Stimulated activated CD8-positive, alpha-beta memory T cell treated with anti-CD3 and anti-CD28 coated beads, Interleukin-2, amount 100 ng/mL, for 48 hours (primary cell): ENCODE measurements at regions not wholly inside any gene's neighbourhood (a gene's known extent, or its start where the extent isn't known, plus 50 kb on each side); places are given as distances from the start of the nearest gene placed in this dataset.

Experiments
- DNase-seq, 2 donors: peaks; one replicate each; pipeline ENCODE4 v3.0.0-alpha.2; 2020; ENCODE audit warnings: low read depth in 2 of 2

DNA sequence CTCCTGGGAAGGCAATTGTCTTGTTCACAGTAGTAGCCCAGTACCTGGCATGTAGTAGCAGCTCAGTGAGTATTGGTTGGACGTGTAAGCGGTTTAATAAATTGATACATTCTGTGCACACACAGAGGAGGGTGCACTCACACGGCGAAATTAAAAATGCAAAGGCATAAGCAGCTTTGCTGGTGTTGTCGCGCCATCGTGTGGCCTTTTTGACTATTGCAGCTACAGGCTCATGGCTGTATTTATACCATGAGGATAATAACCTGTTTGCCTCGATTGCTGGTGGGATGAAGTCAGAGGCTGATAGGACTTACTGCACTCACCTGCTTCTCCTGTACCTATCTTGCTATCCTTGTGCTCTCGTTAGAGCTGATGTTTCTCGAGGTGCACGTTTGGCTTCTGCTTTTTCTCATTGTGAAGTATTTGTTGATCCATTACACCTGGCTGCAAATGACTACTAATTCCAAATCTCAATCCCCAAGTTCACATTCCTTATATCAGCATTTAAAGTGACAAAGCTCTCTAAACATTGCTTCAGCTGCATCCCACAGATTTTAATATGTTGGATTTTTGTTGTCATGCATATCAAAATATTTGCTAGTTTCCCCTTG is 61.5 kb downstream of the TBXT start:
- peak; percentile 43 to 69 for DNase-seq

DNA sequence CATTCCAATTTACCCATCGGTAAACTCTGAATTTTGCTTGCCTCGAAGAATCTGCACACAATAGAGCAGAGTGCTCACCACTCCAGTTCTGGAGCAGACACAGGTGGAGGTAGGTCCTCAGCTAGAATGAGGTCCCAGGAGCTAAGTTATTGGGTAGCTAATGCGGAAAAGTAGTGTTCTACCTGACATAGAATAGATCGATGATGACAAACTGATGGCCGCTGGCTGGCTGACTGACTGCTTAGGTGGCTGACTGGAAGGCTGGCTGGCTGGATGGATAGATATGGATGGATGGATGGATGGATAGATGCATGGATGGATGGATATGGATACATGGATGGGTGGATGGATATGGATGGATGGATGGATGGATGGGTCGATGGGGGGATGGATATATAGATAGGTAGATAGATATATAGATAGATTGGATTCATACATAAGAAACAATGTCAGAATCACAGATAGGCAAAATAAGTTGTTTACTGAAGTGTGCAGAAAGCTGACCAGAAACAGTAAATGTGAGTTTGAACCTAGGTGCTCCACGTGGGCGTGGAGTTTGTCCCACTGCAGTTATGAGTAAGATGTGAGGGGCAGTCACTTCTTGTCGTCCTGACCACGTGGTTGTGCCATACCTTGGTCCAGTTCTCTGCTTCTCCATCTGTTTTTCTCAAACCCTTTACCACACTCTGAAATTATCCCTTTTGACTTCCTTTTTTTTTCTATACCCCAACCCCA is 62.1 kb downstream of the TBXT start:
- DNase-seq, result no peak

DNA sequence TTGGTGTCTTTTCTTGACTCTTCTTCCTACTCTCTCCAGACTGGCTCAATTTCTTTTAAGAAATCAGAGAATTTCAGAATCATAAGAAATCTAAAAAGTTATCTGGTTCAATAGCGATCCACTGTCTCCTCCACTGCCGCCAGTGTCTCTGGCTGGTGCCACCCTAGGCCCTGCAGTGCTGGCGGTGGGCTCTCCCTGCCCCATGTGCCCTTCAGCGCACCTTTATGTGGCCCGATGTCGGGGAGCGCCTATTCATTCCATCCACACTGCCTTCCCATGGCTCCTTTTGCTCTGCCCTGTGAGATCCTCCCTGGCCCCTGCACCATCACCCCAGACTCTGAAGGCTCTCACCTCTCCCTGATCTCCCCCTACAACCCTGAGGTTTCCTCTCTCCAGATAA is 62.8 kb downstream of the TBXT start:
- DNase-seq, result no peak

DNA sequence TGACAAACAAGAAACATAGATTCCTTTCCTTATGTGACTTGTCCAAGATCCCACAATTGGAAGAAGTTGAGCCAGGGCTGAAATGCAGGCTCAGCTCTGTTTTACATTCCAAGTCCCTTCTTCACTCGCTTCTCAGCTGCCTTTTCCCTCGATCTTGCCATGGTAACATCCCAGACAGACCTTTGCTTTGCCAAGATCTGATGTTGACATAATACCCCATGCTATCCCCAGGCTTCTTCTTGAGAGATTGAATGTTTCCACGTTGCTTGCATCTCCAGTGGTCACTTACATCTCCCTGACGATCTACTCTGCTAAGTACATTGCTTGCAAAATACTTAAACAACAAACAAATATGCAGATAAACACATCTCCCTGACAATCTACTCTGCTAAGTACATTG is 63.5 kb downstream of the TBXT start:
- DNase-seq, result no peak

GRCh38 chr6:166101819-166102419 is 65.7 kb downstream of the TBXT start:
- no peak for DNase-seq

GRCh38 chr6:166097914-166098522 is 69.6 kb downstream of the TBXT start:
- peak; percentile 44 to 61 for DNase-seq

DNA sequence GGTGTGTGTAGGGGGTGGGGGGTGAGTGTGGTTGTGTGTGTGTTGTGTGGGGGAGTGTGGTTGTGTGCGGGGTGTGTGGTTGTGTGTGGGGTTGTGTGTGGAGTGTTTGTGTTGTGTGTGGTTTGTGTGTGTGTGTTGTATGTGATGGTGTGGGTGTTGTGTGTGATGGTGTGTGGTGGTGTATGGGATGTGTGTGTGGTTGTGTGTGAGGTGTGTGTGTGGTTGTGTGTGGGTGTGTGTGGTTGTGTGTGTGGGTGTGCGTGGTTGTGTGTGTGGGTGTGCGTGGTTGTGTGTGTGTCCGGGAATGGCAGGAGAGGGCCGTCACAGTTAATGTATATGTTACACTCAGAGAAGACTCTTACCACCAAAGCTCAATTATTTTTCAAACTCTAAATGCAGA is 79.8 kb downstream of the TBXT start:
- DNase-seq, result no peak

DNA sequence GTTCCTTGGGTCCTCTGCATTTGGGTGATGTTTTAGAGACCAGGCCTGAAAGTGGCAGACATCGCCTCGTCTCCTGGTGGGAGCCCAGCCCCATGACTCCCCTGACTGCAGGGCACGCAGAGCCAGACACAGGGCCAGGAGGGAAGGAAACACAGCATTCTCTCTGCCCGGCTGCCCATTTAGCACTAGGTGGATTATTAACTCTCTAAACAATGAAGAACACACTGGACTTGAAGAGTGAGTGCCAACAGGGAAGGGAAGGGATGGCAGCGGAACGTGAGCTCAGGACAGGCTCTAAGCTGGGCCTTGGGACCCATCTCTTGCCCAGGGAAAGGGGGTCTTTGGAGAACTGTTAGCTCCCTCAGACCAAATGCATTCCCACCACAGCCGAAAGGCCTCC is 80.4 kb downstream of the TBXT start:
- no peak for DNase-seq

GRCh38 chr6:166085500-166085899 is 82.2 kb downstream of the TBXT start:
- DNase-seq, result no peak

- DNase-seq, result no peak
Measured at GRCh38 chr6:166084951-166085350, 82.7 kb downstream of the TBXT start.

- DNase-seq, result no peak
Measured at GRCh38 chr6:166079841-166080240, 87.8 kb downstream of the TBXT start.

- DNase-seq, result no peak
Measured at GRCh38 chr6:166078294-166078693, 89.4 kb downstream of the TBXT start.

DNA sequence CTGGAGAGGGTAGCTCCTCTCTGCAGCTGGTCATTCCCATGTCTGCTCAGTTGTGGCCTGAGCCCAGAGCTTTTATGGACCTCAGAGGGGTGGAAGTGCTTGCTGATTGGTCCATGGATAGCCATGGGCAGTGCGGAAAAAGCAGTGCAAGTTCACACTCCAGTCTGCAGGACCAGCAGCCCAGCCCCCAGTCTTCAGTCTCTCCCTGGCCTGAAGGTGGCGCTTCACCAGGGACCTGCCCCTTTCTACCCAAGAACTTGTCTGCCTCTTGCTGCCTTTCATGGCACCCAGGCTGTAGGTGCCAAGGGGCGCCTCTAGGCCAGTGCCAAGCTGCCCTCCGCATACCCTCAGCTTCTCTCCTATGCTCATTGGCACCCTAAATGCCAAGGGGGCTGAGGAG is 91.0 kb downstream of the TBXT start:
- no peak for DNase-seq

DNA sequence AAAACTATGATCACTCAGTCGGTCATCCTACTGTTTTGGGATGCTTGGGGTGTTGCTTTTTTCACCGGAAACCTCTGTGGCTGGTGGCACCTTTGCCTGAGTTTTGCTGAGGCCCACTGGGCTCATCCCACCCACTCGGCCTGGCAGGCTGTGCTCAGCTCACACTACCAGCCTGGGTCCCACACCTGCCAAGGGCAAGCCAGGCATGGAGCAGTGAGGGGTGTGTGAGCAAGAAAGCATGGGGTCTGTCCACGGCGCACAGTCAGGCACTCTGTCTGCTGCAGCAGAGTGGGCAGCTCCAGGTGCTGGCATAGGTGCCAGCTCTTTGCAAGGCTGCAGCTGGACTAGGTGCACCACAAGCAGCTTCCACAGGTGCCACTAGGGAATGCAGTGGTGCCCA is 91.7 kb downstream of the TBXT start:
- no peak for DNase-seq

DNA sequence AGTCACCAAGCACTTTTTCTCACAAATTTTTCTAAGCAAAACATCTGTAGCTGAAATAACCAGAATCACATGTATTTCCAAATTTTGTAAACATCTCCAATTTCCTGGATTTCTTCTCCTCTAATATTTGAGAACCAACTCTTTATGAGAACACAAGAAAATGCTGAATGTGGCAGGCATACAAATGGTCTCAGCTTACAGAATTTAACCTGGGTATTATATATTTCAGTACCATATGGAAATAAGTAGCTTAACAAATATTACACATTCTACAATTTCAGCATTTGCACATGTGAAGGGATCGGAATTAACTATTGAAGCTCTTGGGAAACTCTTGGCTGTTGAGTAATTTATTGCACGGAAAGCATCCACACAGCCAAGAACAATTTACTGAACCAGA is 92.5 kb downstream of the TBXT start:
- no peak for DNase-seq

DNA sequence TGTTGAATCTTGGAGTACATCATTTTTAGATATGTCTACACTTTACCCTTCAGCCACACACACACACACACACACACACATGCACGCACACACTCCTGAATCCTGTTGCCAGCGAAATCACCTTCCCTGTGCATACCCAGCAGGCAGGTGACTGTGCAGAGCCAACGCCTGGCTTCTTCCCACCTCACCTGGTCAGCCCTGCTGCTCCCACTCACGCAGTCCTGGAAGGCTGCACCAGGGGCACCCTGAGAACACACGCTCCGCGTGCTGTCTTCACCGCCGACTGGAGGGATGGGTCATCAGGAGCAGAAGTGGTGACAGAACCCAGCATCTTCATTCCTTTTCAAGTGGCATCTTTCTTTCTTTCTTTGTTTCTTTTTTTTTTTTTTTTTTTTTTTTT is 94.6 kb downstream of the TBXT start:
- no peak for DNase-seq

DNA sequence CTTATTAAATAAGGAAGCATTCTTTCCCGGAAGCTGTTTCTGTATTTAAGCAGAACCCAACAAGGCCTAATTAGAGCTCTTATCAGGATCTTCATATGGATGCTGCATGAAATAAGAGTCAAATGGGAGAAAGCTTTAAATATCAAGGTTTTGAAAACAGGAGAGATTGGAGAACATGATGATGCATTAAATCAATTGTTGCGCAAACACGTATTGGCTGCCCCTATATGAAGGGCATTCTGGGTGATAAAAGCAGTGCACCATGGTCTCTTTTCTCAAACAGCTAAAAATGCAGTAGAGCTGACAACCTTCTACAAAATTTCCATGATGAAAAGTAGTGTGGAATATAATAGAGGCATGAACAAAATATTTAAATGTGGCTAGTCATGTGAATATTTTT is 98.9 kb downstream of the TBXT start:
- DNase-seq, result no peak

GRCh38 chr6:166058064-166058739 is 109.4 kb downstream of the TBXT start:
- no peak for DNase-seq

- DNase-seq, result no peak
Measured at GRCh38 chr6:166057431-166057830, 110.2 kb downstream of the TBXT start.

DNA sequence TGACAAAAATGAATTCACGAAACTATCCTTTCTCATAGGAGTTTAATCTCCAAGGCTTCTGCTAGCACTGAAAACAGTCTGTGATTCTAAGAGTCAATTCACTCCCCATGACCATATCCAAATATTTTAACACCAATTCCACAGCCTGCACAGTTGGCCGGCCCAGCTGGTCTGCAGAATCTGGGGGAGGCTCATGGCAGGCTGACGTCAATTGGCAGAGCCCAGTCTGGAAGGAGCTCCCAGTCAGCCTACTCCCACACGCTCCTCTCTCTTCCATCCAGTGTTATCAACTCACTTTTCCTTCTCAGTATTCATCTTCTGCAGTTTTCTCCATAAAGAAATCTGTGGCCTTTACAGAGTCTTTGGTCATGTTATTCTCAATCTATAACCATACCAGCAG is 111.0 kb downstream of the TBXT start:
- no peak for DNase-seq

GRCh38 chr6:166055801-166056200 is 111.8 kb downstream of the TBXT start:
- DNase-seq, result no peak

DNA sequence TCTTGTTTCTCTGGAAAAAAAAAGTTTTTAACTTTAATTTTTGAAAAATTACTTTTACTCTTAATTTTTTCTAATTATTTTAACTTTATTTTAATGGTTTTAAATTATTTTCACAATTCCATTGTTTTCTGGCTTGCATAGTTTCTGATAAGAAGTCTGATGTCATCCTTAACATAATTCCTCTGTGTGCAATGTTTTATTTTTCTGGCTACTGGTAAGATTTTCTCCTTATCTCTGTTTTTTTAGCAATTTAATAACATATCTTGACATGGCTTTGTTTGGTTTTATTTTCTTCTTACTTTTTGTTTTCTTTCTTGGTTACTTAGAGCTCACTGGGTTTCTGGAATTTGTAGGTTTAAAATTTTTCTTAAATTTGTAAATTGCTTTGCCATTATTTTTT is 114.8 kb downstream of the TBXT start:
- no peak for DNase-seq
